HG03135 (cell line): ENCODE measurements at regions not wholly inside any gene's neighbourhood (a gene's known extent, or its start where the extent isn't known, plus 50 kb on each side); places are given as distances from the start of the nearest gene placed in this dataset.

Experiments used
- ATAC-seq: cut with Tn5 transposase; IDR thresholded peaks from one replicate; pipeline ENCODE4 v1.9.1; 2021; ENCODE audit warnings: mild to moderate bottlenecking, moderate library complexity; ENCODE audit not compliant: unreplicated experiment

- no peak for ATAC-seq
These were observed 83.7 kb upstream of the IL12A start for GRCh38 chr3:159904911-159905310.

GRCh38 chr3:159907828-159908227 is 80.8 kb upstream of the IL12A start:
- no peak for ATAC-seq

- peak; percentile 87 for ATAC-seq
These were observed 77.5 kb upstream of the IL12A start for GRCh38 chr3:159910991-159911663.

- ATAC-seq = no peak
These were observed 77.0 kb upstream of the IL12A start for GRCh38 chr3:159911664-159912037.

GRCh38 chr3:159913712-159914414 is 74.8 kb upstream of the IL12A start:
- no peak for ATAC-seq

GRCh38 chr3:159914426-159914825 is 74.2 kb upstream of the IL12A start:
- no peak for ATAC-seq

- no peak for ATAC-seq
These were observed 72.6 kb upstream of the IL12A start for GRCh38 chr3:159916052-159916451.

GRCh38 chr3:159917141-159917540 is 71.5 kb upstream of the IL12A start:
- no peak for ATAC-seq

GRCh38 chr3:159919873-159920272 is 68.8 kb upstream of the IL12A start:
- ATAC-seq = peak; percentile 76

GRCh38 chr3:159922193-159922840 is 66.3 kb upstream of the IL12A start:
- ATAC-seq = no peak

- peak; percentile 92 for ATAC-seq
These were observed 65.7 kb upstream of the IL12A start for GRCh38 chr3:159922861-159923312.

GRCh38 chr3:159923336-159923735 is 65.3 kb upstream of the IL12A start:
- ATAC-seq = no peak

- no peak for ATAC-seq
These were observed 64.7 kb upstream of the IL12A start for GRCh38 chr3:159923956-159924355.

GRCh38 chr3:159924411-159924810 is 64.2 kb upstream of the IL12A start:
- ATAC-seq = no peak

GRCh38 chr3:159925248-159925647 is 63.4 kb upstream of the IL12A start:
- no peak for ATAC-seq

- ATAC-seq = no peak
These were observed 62.1 kb upstream of the IL12A start for GRCh38 chr3:159926573-159926972.

- ATAC-seq = no peak
These were observed 60.6 kb upstream of the IL12A start for GRCh38 chr3:159928071-159928491.

- no peak for ATAC-seq
These were observed 60.0 kb upstream of the IL12A start for GRCh38 chr3:159928666-159929065.

GRCh38 chr3:159929171-159930141 is 59.2 kb upstream of the IL12A start:
- ATAC-seq = peak; percentile 68

GRCh38 chr3:159934216-159934615 is 54.4 kb upstream of the IL12A start:
- no peak for ATAC-seq

GRCh38 chr3:159936541-159936940 is 52.1 kb upstream of the IL12A start:
- no peak for ATAC-seq
